Activated CD8-positive, alpha-beta T cell treated with anti-CD3 and anti-CD28 coated beads for 36 hours (primary cell): ENCODE measurements at regions not wholly inside any gene's neighbourhood (a gene's known extent, or its start where the extent isn't known, plus 50 kb on each side); places are given as distances from the start of the nearest gene placed in this dataset.
"Not testable (repeated sequence)": the region's sequence is repeated elsewhere in the genome, so short reads cannot be mapped to it uniquely, and the experiment has no call there.

Source experiments
- ATAC-seq: fragments of 200-7000 bp; cut with Tn5 transposase; one replicate; pipeline ENCODE4 v1.10.0; 2021; ENCODE audit warnings: mild to moderate bottlenecking, moderate library complexity
- CTCF ChIA-PET: fragments of 350-600 bp; sonication (Branson Sonifier 250); formaldehyde crosslinking; loops from one replicate; lab custom pipeline; 2021; ENCODE audit warnings: antibody characterized with exemption; lab: Charles Lee
- POLR2A ChIA-PET: fragments of 350-600 bp; sonication (Branson Sonifier 250); formaldehyde crosslinking; loops from one replicate; lab custom pipeline; 2021; ENCODE audit warnings: antibody characterized with exemption; lab: Charles Lee
- DNase-seq: peaks from one replicate; pipeline ENCODE4 v3.0.0-alpha.2; 2020
- H3K27ac Mint-ChIP-seq: one replicate; pipeline ENCODE4 v1.8.0; 2021; ENCODE audit warnings: mild to moderate bottlenecking, mixed read lengths
- H3K27me3 Mint-ChIP-seq: one replicate; pipeline ENCODE4 v1.8.0; 2021; ENCODE audit warnings: mixed read lengths
- H3K36me3 Mint-ChIP-seq: one replicate; pipeline ENCODE4 v1.8.0; 2021; ENCODE audit warnings: low read depth, mixed read lengths
- H3K4me1 Mint-ChIP-seq: one replicate; pipeline ENCODE4 v1.8.0; 2021; ENCODE audit warnings: low read depth, mixed read lengths
- H3K4me3 Mint-ChIP-seq: one replicate; pipeline ENCODE4 v1.8.0; 2021; ENCODE audit warnings: mild to moderate bottlenecking, moderate library complexity, mixed read lengths
- H3K9me3 Mint-ChIP-seq: one replicate; pipeline ENCODE4 v1.8.0; 2021; ENCODE audit warnings: mixed read lengths
- CTCF ChIP-seq: fragments of 200-600 bp; IDR thresholded peaks from one replicate; pipeline ENCODE4 v1.8.0; 2022; ENCODE audit warnings: antibody characterized with exemption, mild to moderate bottlenecking
- intact Hi-C: fragments of 100-400 bp; cut with micrococcal nuclease; formaldehyde crosslinking; loops from one replicate; pipeline ENCODE4 v1.10.0; 2022

- intact Hi-C loops, result no loop called here
- TF ChIP-seq CTCF, result no peak
- Mint-ChIP-seq H3K9me3 (no peaks in the 10 kb centered on the region), H3K36me3 (no peaks in the 10 kb centered on the region), H3K27me3 (peaks cover 3% of the 10 kb centered on the region), H3K4me3 (no peak overlapping the region), H3K27ac (no peak overlapping the region), H3K4me1 (no peaks in the 10 kb centered on the region)
- POLR2A ChIA-PET, result no interaction called here
- no peak for DNase-seq
- no peak for ATAC-seq
- CTCF ChIA-PET, result no interaction called here
Observed at GRCh38 chr22:47355388-47355725, 592.9 kb downstream of the TBC1D22A start.

GRCh38 chr22:47354668-47355387 is 592.4 kb downstream of the TBC1D22A start:
- ATAC-seq (no peak), DNase-seq (no peak)
- H3K4me3 Mint-ChIP-seq, result no peak overlapping the region
- H3K27me3 Mint-ChIP-seq, result peaks cover 3% of the 10 kb centered on the region
- no peaks in the 10 kb centered on the region for H3K36me3 Mint-ChIP-seq
- intact Hi-C loops, result no loop called here
- H3K27ac Mint-ChIP-seq, result no peak overlapping the region
- H3K4me1 Mint-ChIP-seq, result no peaks in the 10 kb centered on the region
- ChIA-PET CTCF (no interaction called here), POLR2A (no interaction called here)
- H3K9me3 Mint-ChIP-seq, result no peaks in the 10 kb centered on the region
- TF ChIP-seq CTCF, result no peak

- DNase-seq (no peak), ATAC-seq (no peak)
- Mint-ChIP-seq H3K36me3 (no peaks in the 10 kb centered on the region), H3K4me3 (no peak overlapping the region), H3K27me3 (peaks cover 3% of the 10 kb centered on the region), H3K9me3 (no peaks in the 10 kb centered on the region), H3K27ac (no peak overlapping the region), H3K4me1 (no peaks in the 10 kb centered on the region)
- TF ChIP-seq CTCF, result no peak
- intact Hi-C loops, result no loop called here
- ChIA-PET CTCF (no interaction called here), POLR2A (no interaction called here)
Observed at GRCh38 chr22:47352920-47353700, 590.7 kb downstream of the TBC1D22A start.

- Mint-ChIP-seq H3K9me3 (no peaks in the 10 kb centered on the region), H3K36me3 (no peaks in the 10 kb centered on the region), H3K27me3 (peaks cover 3% of the 10 kb centered on the region), H3K4me3 (no peak overlapping the region), H3K4me1 (no peaks in the 10 kb centered on the region), H3K27ac (no peak overlapping the region)
- TF ChIP-seq CTCF, result no peak
- CTCF ChIA-PET, result no interaction called here
- ATAC-seq (no peak), DNase-seq (no peak)
- intact Hi-C loops, result no loop called here
- POLR2A ChIA-PET, result no interaction called here
Observed at GRCh38 chr22:47351836-47352579, 589.6 kb downstream of the TBC1D22A start.

GRCh38 chr22:47346287-47346686 is 583.8 kb downstream of the TBC1D22A start:
- POLR2A ChIA-PET, ATAC-seq, H3K36me3 Mint-ChIP-seq, H3K27ac Mint-ChIP-seq, H3K27me3 Mint-ChIP-seq, intact Hi-C loops, DNase-seq, H3K4me3 Mint-ChIP-seq, H3K9me3 Mint-ChIP-seq, CTCF ChIA-PET, H3K4me1 Mint-ChIP-seq: not testable (repeated sequence)
